ENCODE measurements at regions not wholly inside any gene's neighbourhood (a gene's known extent, or its start where the extent isn't known, plus 50 kb on each side); places are given as distances from the start of the nearest gene placed in this dataset.

- no peak for TF ChIP-seq REST (IDR thresholded peaks at IDR 0.05; ENCODE audit: unreplicated experiment)
- TF ChIP-seq ZNF114 (CRISPR knock-in tag; IDR thresholded peaks at IDR 0.05), result no peak
- no peak for TF ChIP-seq STAT1 (IDR thresholded peaks at IDR 0.05; ENCODE audit: unreplicated experiment)
- TF ChIP-seq ZNF331 (CRISPR knock-in tag; IDR thresholded peaks at IDR 0.05; ENCODE audit: low read depth), result no peak
- TF ChIP-seq JUNB (IDR thresholded peaks at IDR 0.05; ENCODE audit: unreplicated experiment), result no peak
These were observed 171.0 kb upstream of the SMAD3 start for GRCh38 chr15:66894363-66894762.

DNA sequence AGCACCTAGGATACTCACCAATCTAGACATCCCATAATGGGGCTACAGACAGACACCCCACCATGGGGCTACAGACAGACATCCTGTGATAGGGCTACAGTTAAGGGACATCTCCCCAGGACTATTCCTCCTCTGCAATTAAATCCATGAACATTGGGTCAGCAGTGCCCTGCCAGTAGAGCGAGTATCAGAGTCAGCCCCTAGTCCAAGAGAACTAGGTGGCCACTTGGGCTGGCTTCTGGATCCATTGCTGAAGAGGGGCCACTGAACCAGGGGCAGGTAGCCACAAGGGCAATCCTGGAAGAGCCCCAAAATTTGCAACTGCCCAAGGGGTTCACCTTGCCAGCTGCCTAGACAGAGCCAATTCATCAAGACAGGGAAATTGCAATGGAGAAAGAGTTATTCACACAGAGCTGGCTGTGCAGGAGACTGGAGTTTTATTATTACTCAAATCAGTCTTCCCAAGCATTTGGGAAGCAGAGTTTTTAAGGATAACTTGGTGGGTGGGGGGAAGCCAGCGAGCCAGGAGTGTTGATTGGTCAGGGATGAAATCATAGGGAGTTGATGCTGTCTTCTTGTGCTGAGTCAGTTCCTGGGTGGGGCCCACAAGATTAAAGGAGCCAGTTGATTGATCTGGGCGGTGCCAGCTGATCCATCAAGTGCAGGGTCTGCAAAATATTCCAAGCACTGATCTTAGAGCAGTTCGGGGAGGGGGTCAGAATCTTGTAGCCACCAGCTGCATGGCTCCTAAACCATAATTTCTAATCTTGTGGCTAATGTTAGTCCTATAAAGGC is 170.2 kb upstream of the SMAD3 start:
- Histone ChIP-seq H3K79me2 (replicated peaks; ENCODE audit: insufficient read depth) (no peaks in the 10 kb centered on the region), H3K4me2 (no peak overlapping the region), H3K36me3 (ENCODE audit: insufficient read depth) (no peaks in the 10 kb centered on the region; the same call in 1 of the 2 replicates), H3K4me1 (ENCODE audit: insufficient read depth) (no peaks in the 10 kb centered on the region), H2AFZ (no peak overlapping the region), H3K27me3 (ENCODE audit: insufficient read depth) (no peaks in the 10 kb centered on the region), H3K27ac (ENCODE audit: low read depth) (no peak overlapping the region), H3K4me3 (no peak overlapping the region), H3K9me2 (ENCODE audit: insufficient read depth) (peaks cover 6% of the 10 kb centered on the region; the same call in 1 of the 2 replicates), H3F3A (replicated peaks; ENCODE audit: low read depth) (no peaks in the 10 kb centered on the region), H4K20me1 (replicated peaks; ENCODE audit: insufficient read depth) (no peaks in the 10 kb centered on the region)
- Mint-ChIP-seq H3K36me3 (ENCODE audit: low read depth) (no peaks in the 10 kb centered on the region), H3K27me3 (ENCODE audit: insufficient read depth, low read depth, poor library complexity) (peaks cover 2% of the 10 kb centered on the region), H3K4me3 (no peak overlapping the region), H3K27ac (no peak overlapping the region), H3K9me3 (peaks cover 9% of the 10 kb centered on the region; the same call in 2 of the 3 replicates), H3K4me1 (peaks cover 18% of the 10 kb centered on the region)
- DNase-seq (ENCODE audit: low spot score) (no peak), ATAC-seq (no peak)
- TF ChIP-seq JUNB (IDR thresholded peaks at IDR 0.05; ENCODE audit: unreplicated experiment) (no peak), ZNF114 (CRISPR knock-in tag; IDR thresholded peaks at IDR 0.05) (no peak), REST (IDR thresholded peaks at IDR 0.05; ENCODE audit: unreplicated experiment) (no peak), CTCF (conservative IDR thresholded peaks at IDR 0.05; ENCODE audit: low read depth in 2 of 2) (no peak), POLR2AphosphoS5 (IDR thresholded peaks at IDR 0.05; ENCODE audit: low read depth) (no peak)

More at GRCh38 chr15:66894363-66894762, 171.0 kb upstream of the SMAD3 start:
- Mint-ChIP-seq H3K9me3 (peaks cover 15% of the 10 kb centered on the region; the same call in 2 of the 3 replicates), H3K4me1 (peaks cover 18% of the 10 kb centered on the region), H3K4me3 (no peak overlapping the region), H3K27me3 (ENCODE audit: insufficient read depth, low read depth, poor library complexity) (no peaks in the 10 kb centered on the region), H3K36me3 (ENCODE audit: low read depth) (no peaks in the 10 kb centered on the region), H3K27ac (no peak overlapping the region; the same call in 1 of the 2 replicates)
- no peaks in the 10 kb centered on the region; the same call in 1 of the 2 replicates for H3K36me3 ChIP-seq (ENCODE audit: insufficient read depth)
- no peaks in the 10 kb centered on the region for H3K79me2 ChIP-seq (replicated peaks; ENCODE audit: insufficient read depth)
- no peak overlapping the region for H3K4me3 ChIP-seq
- no peak overlapping the region for H3K27ac ChIP-seq (ENCODE audit: low read depth)
- H3F3A ChIP-seq (replicated peaks; ENCODE audit: low read depth), result no peaks in the 10 kb centered on the region
- H3K9me2 ChIP-seq (ENCODE audit: insufficient read depth), result peaks cover 6% of the 10 kb centered on the region; the same call in 1 of the 2 replicates
- no peaks in the 10 kb centered on the region for H3K27me3 ChIP-seq (ENCODE audit: insufficient read depth)
- no peak for ATAC-seq
- H3K4me2 ChIP-seq, result no peak overlapping the region
- no peaks in the 10 kb centered on the region for H3K4me1 ChIP-seq (ENCODE audit: insufficient read depth)
- H2AFZ ChIP-seq, result no peak overlapping the region
- DNase-seq (ENCODE audit: low spot score), result no peak
- no peaks in the 10 kb centered on the region for H4K20me1 ChIP-seq (replicated peaks; ENCODE audit: insufficient read depth)

All from GM23338 (cell line).